B cell (primary cell): ENCODE measurements at regions not wholly inside any gene's neighbourhood (a gene's known extent, or its start where the extent isn't known, plus 50 kb on each side); places are given as distances from the start of the nearest gene placed in this dataset.

ENCODE experiments used
- EZH2 ChIP-seq: IDR thresholded peaks from 2 replicates; pipeline ENCODE4 v1.6.1; 2012; ENCODE audit warnings: borderline replicate concordance, low read depth, mild to moderate bottlenecking, moderate library complexity, low read length; ENCODE audit not compliant: insufficient read depth, poor library complexity, severe bottlenecking
- TF ChIP-seq, protein P1 (sequence below): fragments of 200-600 bp; IDR thresholded peaks from one replicate; pipeline ENCODE4 v1.8.0; 2022; ENCODE audit warnings: antibody characterized with exemption, mild to moderate bottlenecking

DNA sequence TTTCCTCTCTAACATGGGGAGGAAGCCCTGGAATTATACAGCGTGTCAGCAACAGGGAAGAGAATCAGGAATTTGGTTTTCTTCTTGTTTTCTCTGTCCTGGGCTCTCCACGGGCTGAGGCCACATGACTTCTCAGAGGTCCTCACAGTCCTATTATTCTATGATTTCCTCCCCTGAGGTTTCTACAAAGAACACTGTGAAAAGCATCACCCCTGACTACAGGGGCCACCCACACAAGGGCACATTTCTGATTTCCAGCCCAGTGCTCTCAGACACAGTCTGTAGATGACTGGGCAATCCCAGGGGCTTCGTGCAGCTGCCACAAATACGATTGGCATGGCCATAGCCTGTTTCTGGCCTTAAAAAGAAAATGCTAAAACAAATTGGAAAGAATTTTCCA is 284.9 kb downstream of the CEMIP2 start:
- TF ChIP-seq, protein P1, sequence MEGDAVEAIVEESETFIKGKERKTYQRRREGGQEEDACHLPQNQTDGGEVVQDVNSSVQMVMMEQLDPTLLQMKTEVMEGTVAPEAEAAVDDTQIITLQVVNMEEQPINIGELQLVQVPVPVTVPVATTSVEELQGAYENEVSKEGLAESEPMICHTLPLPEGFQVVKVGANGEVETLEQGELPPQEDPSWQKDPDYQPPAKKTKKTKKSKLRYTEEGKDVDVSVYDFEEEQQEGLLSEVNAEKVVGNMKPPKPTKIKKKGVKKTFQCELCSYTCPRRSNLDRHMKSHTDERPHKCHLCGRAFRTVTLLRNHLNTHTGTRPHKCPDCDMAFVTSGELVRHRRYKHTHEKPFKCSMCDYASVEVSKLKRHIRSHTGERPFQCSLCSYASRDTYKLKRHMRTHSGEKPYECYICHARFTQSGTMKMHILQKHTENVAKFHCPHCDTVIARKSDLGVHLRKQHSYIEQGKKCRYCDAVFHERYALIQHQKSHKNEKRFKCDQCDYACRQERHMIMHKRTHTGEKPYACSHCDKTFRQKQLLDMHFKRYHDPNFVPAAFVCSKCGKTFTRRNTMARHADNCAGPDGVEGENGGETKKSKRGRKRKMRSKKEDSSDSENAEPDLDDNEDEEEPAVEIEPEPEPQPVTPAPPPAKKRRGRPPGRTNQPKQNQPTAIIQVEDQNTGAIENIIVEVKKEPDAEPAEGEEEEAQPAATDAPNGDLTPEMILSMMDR: no peak
- no peak for TF ChIP-seq EZH2
